HFF-Myc (cell line): ENCODE measurements at regions not wholly inside any gene's neighbourhood (a gene's known extent, or its start where the extent isn't known, plus 50 kb on each side); places are given as distances from the start of the nearest gene placed in this dataset.

Experiments
- DNase-seq: peaks from one replicate; pipeline ENCODE4 v3.0.0-alpha.2; 2011; ENCODE audit warnings: low read depth; ENCODE audit errors: extremely low read depth
- H3K4me3 ChIP-seq: replicated peaks from 2 replicates; pipeline ENCODE4 v1.5.1; 2011; ENCODE audit warnings: low read depth, mild to moderate bottlenecking, control low read depth, low read length
- CTCF ChIP-seq: IDR thresholded peaks from 2 replicates; pipeline ENCODE4 v1.5.1; 2012; ENCODE audit warnings: mild to moderate bottlenecking, low read depth, low read length, control low read depth; ENCODE audit errors: missing control alignments

DNA sequence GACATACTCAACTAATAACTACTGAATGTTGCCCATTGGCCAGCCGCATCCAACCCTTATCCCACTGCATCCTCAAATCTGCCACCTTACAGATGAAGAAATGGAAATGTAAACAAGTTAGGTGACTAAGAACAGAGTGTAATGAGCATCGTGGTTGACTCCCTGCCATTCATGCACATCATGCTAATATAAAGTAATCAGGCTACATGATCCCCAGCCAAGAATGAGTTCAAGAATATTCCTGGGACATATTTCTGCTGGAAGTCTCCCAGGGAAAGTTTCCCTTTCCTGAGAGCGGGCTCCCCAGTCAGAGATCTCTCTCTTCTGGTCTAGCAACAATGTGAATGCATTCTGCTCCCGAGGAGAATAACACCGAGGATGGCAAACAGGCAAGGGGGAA lies 55.9 kb upstream of the SERP2 start:
- TF ChIP-seq CTCF, result no peak
- H3K4me3 ChIP-seq, result no peak overlapping the region
- no peak for DNase-seq

- TF ChIP-seq CTCF, result no peak
- DNase-seq, result no peak
- H3K4me3 ChIP-seq, result no peak overlapping the region
Measured at GRCh38 chr13:44318161-44318560, 55.5 kb upstream of the SERP2 start.

DNA sequence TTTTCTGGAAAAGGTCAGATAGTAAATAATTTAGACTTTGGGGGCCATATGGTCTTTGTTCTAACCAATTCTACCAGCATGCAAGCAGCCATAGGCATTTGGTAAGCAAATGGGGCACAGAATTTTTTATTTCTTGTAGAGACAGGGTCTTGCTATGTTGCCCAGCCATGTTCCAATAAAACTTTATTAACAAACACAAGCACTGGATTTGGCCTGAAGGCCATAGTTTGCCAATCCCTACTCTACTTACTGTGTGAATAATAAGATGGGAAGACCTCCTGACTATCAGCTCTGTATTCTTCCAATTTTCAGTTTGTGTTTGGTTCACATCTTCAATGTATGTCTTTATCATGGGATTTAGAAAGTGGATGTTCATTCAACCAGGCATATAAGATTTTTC lies 53.0 kb upstream of the SERP2 start:
- no peak for TF ChIP-seq CTCF
- H3K4me3 ChIP-seq, result no peak overlapping the region
- no peak for DNase-seq

GRCh38 chr13:44321961-44322360 lies 51.7 kb upstream of the SERP2 start:
- H3K4me3 ChIP-seq, result no peak overlapping the region
- TF ChIP-seq CTCF, result no peak
- DNase-seq, result no peak

- DNase-seq, result no peak
- TF ChIP-seq CTCF, result no peak
- H3K4me3 ChIP-seq, result no peak overlapping the region
Measured at GRCh38 chr13:44322928-44323327, 50.7 kb upstream of the SERP2 start.

- no peak for DNase-seq
- TF ChIP-seq CTCF, result no peak
- H3K4me3 ChIP-seq, result no peak overlapping the region
Measured at GRCh38 chr13:44323754-44324153, 49.9 kb upstream of the SERP2 start.
